ENCODE measurements at regions not wholly inside any gene's neighbourhood (a gene's known extent, or its start where the extent isn't known, plus 50 kb on each side); places are given as distances from the start of the nearest gene placed in this dataset.

- DNase-seq (ENCODE audit: low read depth), result no peak
These were observed 251.7 kb downstream of the TRIB2 start for GRCh38 chr2:12968399-12968798.

GRCh38 chr2:12970861-12971260 is 254.1 kb downstream of the TRIB2 start:
- DNase-seq (ENCODE audit: low read depth), result peak; percentile 81

DNA sequence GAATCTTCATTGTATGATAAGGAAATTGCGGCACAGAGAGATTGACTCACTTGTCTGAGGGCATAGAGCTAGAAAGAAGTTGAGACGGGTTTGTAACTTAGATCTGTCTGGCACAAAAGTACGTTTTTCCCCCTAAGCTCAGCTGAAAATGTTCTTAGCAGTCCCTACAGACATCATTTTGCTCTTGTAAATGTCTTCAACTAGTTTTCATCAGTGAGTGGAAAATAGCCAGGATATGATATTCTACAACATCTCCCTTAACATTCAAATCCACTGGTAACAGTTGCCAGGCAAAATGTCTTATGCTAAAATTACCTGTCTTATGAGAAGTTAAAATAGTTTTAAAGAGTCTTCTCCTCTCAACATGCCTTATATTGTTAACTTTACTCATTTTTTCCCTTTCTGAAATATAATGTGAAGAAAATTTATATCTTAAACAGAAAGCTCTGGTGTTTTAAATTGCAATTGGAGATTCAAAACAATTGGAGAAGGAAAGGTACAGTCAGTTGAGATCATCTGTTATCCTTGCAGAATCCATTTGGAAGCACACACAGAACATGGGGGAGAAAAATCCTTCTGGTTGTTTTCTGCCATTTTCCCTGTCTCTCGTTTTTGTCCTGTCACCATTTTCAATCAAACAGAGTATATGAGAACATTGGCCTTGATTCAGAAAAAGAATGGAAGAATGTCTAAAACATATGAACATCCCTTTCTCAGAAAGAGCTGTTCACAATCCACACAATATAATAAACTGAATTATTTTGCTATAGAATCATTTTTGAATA is 255.0 kb downstream of the TRIB2 start:
- no peak for DNase-seq (ENCODE audit: low read depth)

- peak; percentile 39 for DNase-seq (ENCODE audit: low read depth)
These were observed 261.5 kb downstream of the TRIB2 start for GRCh38 chr2:12978066-12978835.

- DNase-seq (ENCODE audit: low read depth), result peak; percentile 56
These were observed 262.3 kb downstream of the TRIB2 start for GRCh38 chr2:12979066-12979465.

- DNase-seq (ENCODE audit: low read depth), result no peak
These were observed 264.1 kb downstream of the TRIB2 start for GRCh38 chr2:12980817-12981216.

DNA sequence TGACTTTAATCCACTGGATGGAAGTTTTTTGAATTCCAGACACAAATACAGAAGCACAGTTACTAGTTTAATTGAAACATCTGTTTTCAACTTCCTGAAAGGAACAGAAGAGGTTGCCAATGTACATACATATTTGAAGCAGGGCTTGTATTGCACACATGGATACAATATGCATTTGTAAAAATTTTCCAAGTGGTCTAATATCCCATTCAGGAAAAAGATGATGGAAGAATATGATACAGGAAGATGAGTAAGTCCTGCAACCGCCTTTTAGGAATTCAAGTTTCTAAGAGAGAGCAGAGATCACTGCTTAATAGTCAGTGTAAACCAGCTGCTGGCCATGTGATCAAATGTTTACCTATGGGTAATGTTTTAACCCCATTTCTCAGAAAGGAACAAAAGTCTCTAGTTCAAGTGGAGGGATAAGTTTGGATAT is 265.4 kb downstream of the TRIB2 start:
- peak; percentile 65 for DNase-seq (ENCODE audit: low read depth)

DNA sequence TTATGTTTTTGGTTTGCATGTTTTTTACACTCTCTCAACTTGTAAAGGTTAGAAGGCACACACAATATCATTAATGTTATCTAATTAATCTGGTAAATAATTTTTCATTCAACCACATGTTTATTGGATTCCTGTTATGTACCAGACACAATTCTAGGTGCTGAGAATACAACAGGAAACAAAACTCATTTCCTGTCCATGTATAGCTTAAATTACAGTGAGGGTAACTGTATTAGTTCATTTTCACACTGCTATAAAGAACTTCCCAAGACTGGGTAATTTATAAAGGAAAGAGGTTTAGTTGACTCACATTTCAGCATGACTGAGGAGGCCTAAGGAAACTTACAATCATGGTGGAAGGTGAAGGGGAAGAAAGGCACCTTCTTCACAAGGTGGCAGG is 270.5 kb downstream of the TRIB2 start:
- no peak for DNase-seq (ENCODE audit: low read depth)

- no peak for DNase-seq (ENCODE audit: low read depth)
These were observed 271.5 kb downstream of the TRIB2 start for GRCh38 chr2:12988279-12988678.

GRCh38 chr2:12990523-12990922 is 273.8 kb downstream of the TRIB2 start:
- DNase-seq (ENCODE audit: low read depth), result no peak

DNA sequence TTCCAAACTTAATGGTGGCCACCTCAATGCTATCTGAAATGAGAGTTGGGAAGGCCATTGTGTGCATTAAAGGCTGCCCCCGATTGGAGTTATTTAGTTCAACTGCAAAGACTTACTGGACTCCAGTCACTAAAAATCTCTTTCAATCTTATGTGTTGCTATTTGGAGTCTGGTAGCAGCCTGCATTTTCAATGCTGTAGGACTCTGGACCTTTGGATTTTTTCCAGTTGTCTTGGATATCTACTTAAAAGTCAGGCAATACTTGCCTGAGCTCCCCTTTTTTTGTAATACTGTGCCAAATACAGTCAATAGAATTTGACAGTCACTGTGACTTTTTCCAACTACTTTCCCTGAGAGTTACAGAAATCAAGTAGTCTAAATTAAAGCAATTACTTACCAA is 281.9 kb downstream of the TRIB2 start:
- no peak for DNase-seq (ENCODE audit: low read depth)

DNA sequence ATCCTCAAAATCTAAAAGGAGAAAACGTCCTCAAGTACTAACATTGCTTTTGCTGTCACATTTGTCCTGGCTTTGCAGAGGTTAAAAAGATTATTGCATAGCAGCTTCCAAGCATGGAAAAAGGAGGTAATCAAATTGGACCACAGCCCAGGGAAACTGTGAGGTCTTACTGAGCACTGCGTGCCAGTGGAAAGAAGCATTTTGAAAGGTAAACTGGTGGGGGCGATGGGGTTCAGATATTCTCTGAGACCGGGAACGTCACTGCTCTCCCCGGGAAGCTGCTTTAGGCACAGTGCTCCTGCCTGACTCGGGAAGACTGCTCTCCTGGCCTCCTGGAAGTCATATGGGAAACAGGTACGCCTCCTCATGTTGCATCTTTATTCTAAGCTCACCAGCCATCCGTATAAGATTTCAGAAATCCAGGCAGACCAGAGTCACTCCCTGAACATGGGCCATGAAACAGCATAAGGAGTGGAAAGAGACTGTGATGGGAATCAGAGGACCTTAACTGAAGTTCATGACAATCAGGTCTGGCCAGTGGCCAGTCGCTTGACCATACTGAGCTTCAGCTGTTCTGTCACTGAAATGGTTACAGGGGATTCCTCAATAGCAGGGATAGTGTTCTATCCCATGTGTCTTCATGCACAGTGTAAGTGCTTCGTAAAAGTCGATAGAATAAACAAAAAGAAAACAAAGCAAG is 284.1 kb downstream of the TRIB2 start:
- no peak for DNase-seq (ENCODE audit: low read depth)

GRCh38 chr2:13001408-13001807 is 284.7 kb downstream of the TRIB2 start:
- DNase-seq (ENCODE audit: low read depth), result no peak

- peak; percentile 19 for DNase-seq (ENCODE audit: low read depth)
These were observed 286.0 kb downstream of the TRIB2 start for GRCh38 chr2:13002536-13003331.

GRCh38 chr2:13003500-13003899 is 286.8 kb downstream of the TRIB2 start:
- DNase-seq (ENCODE audit: low read depth), result peak; percentile 73

- DNase-seq (ENCODE audit: low read depth), result no peak
These were observed 288.3 kb downstream of the TRIB2 start for GRCh38 chr2:13005048-13005447.

- DNase-seq (ENCODE audit: low read depth), result peak; percentile 62
These were observed 289.1 kb downstream of the TRIB2 start for GRCh38 chr2:13005761-13006335.

GRCh38 chr2:13006426-13006825 is 289.7 kb downstream of the TRIB2 start:
- DNase-seq (ENCODE audit: low read depth), result peak; percentile 65

GRCh38 chr2:13006829-13007717 is 290.3 kb downstream of the TRIB2 start:
- peak; percentile 90 for DNase-seq (ENCODE audit: low read depth)

- DNase-seq (ENCODE audit: low read depth), result peak; percentile 51
These were observed 292.4 kb downstream of the TRIB2 start for GRCh38 chr2:13009027-13009642.

Data from RPMI7951 (cell line).